ENCODE measurements at regions not wholly inside any gene's neighbourhood (a gene's known extent, or its start where the extent isn't known, plus 50 kb on each side); places are given as distances from the start of the nearest gene placed in this dataset.
A peak's percentile ranks its signal among the peaks of the same experiment; 100 is the strongest.

GRCh38 chr10:9786101-9786500 is 1231.6 kb upstream of the CELF2 start:
- Histone ChIP-seq H3K27me3 (ENCODE audit: control insufficient read depth, insufficient read depth, low read length) (no peaks in the 10 kb centered on the region), H3K79me1 (ENCODE audit: low read depth in 1 of 2, low read length in 2 of 2) (no peaks in the 10 kb centered on the region), H3K9me3 (ENCODE audit: control insufficient read depth, insufficient read depth, low read length) (no peaks in the 10 kb centered on the region), H3K4me2 (ENCODE audit: low read depth, low read length) (peak overlapping the region; percentile 33; the same call in 1 of the 2 replicates), H3K27ac (ENCODE audit: insufficient read depth, low read length) (no peak overlapping the region), H4K91ac (ENCODE audit: insufficient read depth, low read depth, low read length) (no peak overlapping the region), H3K36me3 (ENCODE audit: control insufficient read depth, insufficient read depth, low read length) (no peaks in the 10 kb centered on the region), H3K9ac (ENCODE audit: low read depth, low read length) (no peak overlapping the region), H3K4ac (ENCODE audit: low read depth, low read length) (peak overlapping the region; percentile 68; the same call in 1 of the 2 replicates), H3K4me1 (ENCODE audit: control insufficient read depth, insufficient read depth, low read length) (peaks cover 3% of the 10 kb centered on the region; the same call in 1 of the 2 replicates), H4K20me1 (ENCODE audit: insufficient read depth, low read length) (no peaks in the 10 kb centered on the region), H3K14ac (replicated peaks; ENCODE audit: low read depth, low read length) (peak overlapping the region; percentile 60; the same call in 1 of the 2 replicates), H2AFZ (replicated peaks; ENCODE audit: low read length, poor library complexity) (no peak overlapping the region), H2BK120ac (ENCODE audit: low read depth, low read length) (peak overlapping the region; percentile 74), H2BK15ac (ENCODE audit: low read depth, low read length) (peak overlapping the region; percentile 76; the same call in 1 of the 3 replicates), H4K5ac (ENCODE audit: low read depth, low read length) (no peak overlapping the region), H3K23ac (ENCODE audit: low read depth, low read length) (no peak overlapping the region; the same call in 1 of the 2 replicates), H4K8ac (ENCODE audit: low read depth in 2 of 2, low read length in 2 of 2) (peak overlapping the region in 1 of 2 experiments; percentile 66; a peak in 2 of 4 replicates), H3K4me3 (ENCODE audit: insufficient read depth, low read depth, low read length) (no peak overlapping the region), H2AK5ac (ENCODE audit: low read depth, low read length) (no peak overlapping the region), H3K9me1 (ENCODE audit: insufficient read depth, low read length) (no peaks in the 10 kb centered on the region), H3K18ac (ENCODE audit: low read depth, low read length) (no peak overlapping the region; the same call in 1 of the 2 replicates), H3K56ac (ENCODE audit: extremely low read depth, insufficient read depth, low read length) (no peak overlapping the region), H2AK9ac (replicated peaks; ENCODE audit: low read depth, low read length, poor library complexity) (peak overlapping the region; percentile 9), H2BK20ac (ENCODE audit: low read depth, low read length) (peak overlapping the region; percentile 87), H2BK5ac (ENCODE audit: low read depth, low read length, poor library complexity, severe bottlenecking) (peak overlapping the region; percentile 80)
- POLR2A ChIA-PET (ENCODE audit: unreplicated experiment) = no interaction called here
- intact Hi-C loops (cut with micrococcal nuclease) (no loop called here), dilution Hi-C loops (cut with HindIII; ENCODE audit: low sequenced_read_pairs, unreplicated experiment) (no loop called here), in situ Hi-C loops (cut with MboI; ENCODE audit: low sequenced_read_pairs) (no loop called here)
- TF ChIP-seq RAD21 (IDR thresholded peaks at IDR 0.05; ENCODE audit: low read length) = no peak
- TF ChIP-seq SMC3 (IDR thresholded peaks at IDR 0.05; ENCODE audit: low read depth, low read length) = no peak
- TF ChIP-seq POLR2A (IDR thresholded peaks at IDR 0.05; ENCODE audit: low read depth, low read length) = no peak
- no peak for TF ChIP-seq MXI1 (IDR thresholded peaks at IDR 0.05; ENCODE audit: borderline replicate concordance, low read depth, low read length)
- TF ChIP-seq RFX5 (IDR thresholded peaks at IDR 0.05; ENCODE audit: low read depth, low read length) = no peak
- TF ChIP-seq CEBPB (IDR thresholded peaks at IDR 0.05; ENCODE audit: low read depth, low read length) = no peak
- TF ChIP-seq MAZ (IDR thresholded peaks at IDR 0.05; ENCODE audit: borderline replicate concordance, low read depth, low read length) = no peak
- TF ChIP-seq USF2 (IDR thresholded peaks at IDR 0.05; ENCODE audit: low read depth, low read length) = no peak
- no peak for TF ChIP-seq RCOR1 (IDR thresholded peaks at IDR 0.05; ENCODE audit: insufficient replicate concordance, low read length)
- TF ChIP-seq ELK1 (IDR thresholded peaks at IDR 0.05; ENCODE audit: borderline replicate concordance, low read depth, low read length) = no peak
- TF ChIP-seq MAFK (IDR thresholded peaks at IDR 0.05; ENCODE audit: low read depth, low read length) = no peak
- peak; percentile 69 for DNase-seq
- BruUV-seq (replicated peaks) = no TSS peak
- 40% methylated on average over 1 of the region's 1 CpG; no CpG with 5 or more reads in 1 of the 2 experiments for WGBS, 2 experiments (ENCODE audit: extremely low coverage in 2 of 2, insufficient read length in 1 of 2)
- CTCF ChIA-PET = interaction anchor here (1.5 kb wide), 1 partner anchor 9 kb away, joined by 5 read pairs; no protein-coding TSS in a partner anchor
- peak; percentile 78 for ATAC-seq (ENCODE audit: low read depth)

Data from IMR-90 (cell line).